ENCODE measurements at regions not wholly inside any gene's neighbourhood (a gene's known extent, or its start where the extent isn't known, plus 50 kb on each side); places are given as distances from the start of the nearest gene placed in this dataset.

- no peak for DNase-seq
Observed at GRCh38 chr4:147367891-147368290, 113.0 kb upstream of the EDNRA start.

- no peak for DNase-seq
Observed at GRCh38 chr4:147368948-147369347, 111.9 kb upstream of the EDNRA start.

GRCh38 chr4:147370473-147370872 lies 110.4 kb upstream of the EDNRA start:
- DNase-seq = no peak

- DNase-seq = no peak
Observed at GRCh38 chr4:147370881-147371280, 110.0 kb upstream of the EDNRA start.

- DNase-seq = no peak
Observed at GRCh38 chr4:147371661-147372060, 109.2 kb upstream of the EDNRA start.

GRCh38 chr4:147378780-147379179 lies 102.1 kb upstream of the EDNRA start:
- DNase-seq = no peak

- DNase-seq = no peak
Observed at GRCh38 chr4:147381749-147382148, 99.1 kb upstream of the EDNRA start.

- DNase-seq = no peak
Observed at GRCh38 chr4:147388018-147388417, 92.9 kb upstream of the EDNRA start.

GRCh38 chr4:147396105-147396504 lies 84.8 kb upstream of the EDNRA start:
- no peak for DNase-seq

- DNase-seq = no peak
Observed at GRCh38 chr4:147398556-147398955, 82.3 kb upstream of the EDNRA start.

GRCh38 chr4:147400721-147401120 lies 80.2 kb upstream of the EDNRA start:
- DNase-seq = no peak

GRCh38 chr4:147401221-147401620 lies 79.7 kb upstream of the EDNRA start:
- no peak for DNase-seq

- no peak for DNase-seq
Observed at GRCh38 chr4:147407261-147408045, 73.4 kb upstream of the EDNRA start.

GRCh38 chr4:147408189-147408588 lies 72.7 kb upstream of the EDNRA start:
- no peak for DNase-seq

- DNase-seq = no peak
Observed at GRCh38 chr4:147409350-147409749, 71.5 kb upstream of the EDNRA start.

GRCh38 chr4:147418226-147418625 lies 62.7 kb upstream of the EDNRA start:
- DNase-seq = no peak

- no peak for DNase-seq
Observed at GRCh38 chr4:147421456-147421855, 59.4 kb upstream of the EDNRA start.

GRCh38 chr4:147423229-147423628 lies 57.7 kb upstream of the EDNRA start:
- DNase-seq = no peak

- DNase-seq = no peak
Observed at GRCh38 chr4:147425019-147425418, 55.9 kb upstream of the EDNRA start.

GRCh38 chr4:147428583-147428982 lies 52.3 kb upstream of the EDNRA start:
- DNase-seq = no peak

GRCh38 chr4:147430111-147430510 lies 50.8 kb upstream of the EDNRA start:
- no peak for DNase-seq
